ENCODE measurements at regions not wholly inside any gene's neighbourhood (a gene's known extent, or its start where the extent isn't known, plus 50 kb on each side); places are given as distances from the start of the nearest gene placed in this dataset.

- TF ChIP-seq, protein P1, sequence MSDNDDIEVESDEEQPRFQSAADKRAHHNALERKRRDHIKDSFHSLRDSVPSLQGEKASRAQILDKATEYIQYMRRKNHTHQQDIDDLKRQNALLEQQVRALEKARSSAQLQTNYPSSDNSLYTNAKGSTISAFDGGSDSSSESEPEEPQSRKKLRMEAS (IDR thresholded peaks at IDR 0.05): no peak
- TF ChIP-seq TAF1 (IDR thresholded peaks at IDR 0.05; ENCODE audit: low read depth): no peak
- TF ChIP-seq EGR1 (IDR thresholded peaks at IDR 0.05): no peak
- TF ChIP-seq CREB1 (IDR thresholded peaks at IDR 0.05; ENCODE audit: low read depth): no peak
- TF ChIP-seq ZBTB7A (IDR thresholded peaks at IDR 0.05; ENCODE audit: low read depth): no peak
- TF ChIP-seq, protein P2, sequence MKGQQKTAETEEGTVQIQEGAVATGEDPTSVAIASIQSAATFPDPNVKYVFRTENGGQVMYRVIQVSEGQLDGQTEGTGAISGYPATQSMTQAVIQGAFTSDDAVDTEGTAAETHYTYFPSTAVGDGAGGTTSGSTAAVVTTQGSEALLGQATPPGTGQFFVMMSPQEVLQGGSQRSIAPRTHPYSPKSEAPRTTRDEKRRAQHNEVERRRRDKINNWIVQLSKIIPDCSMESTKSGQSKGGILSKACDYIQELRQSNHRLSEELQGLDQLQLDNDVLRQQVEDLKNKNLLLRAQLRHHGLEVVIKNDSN (IDR thresholded peaks at IDR 0.05): no peak
Measured at GRCh38 chr5:14930486-14930885, 58.9 kb upstream of the ANKH start.

- TF ChIP-seq RAD21 (IDR thresholded peaks at IDR 0.05; ENCODE audit: low read depth) (no peak), TAF1 (IDR thresholded peaks at IDR 0.05; ENCODE audit: low read depth) (no peak), FOXM1 (IDR thresholded peaks at IDR 0.05; ENCODE audit: borderline replicate concordance, low read depth) (no peak), EP300 (IDR thresholded peaks at IDR 0.05; ENCODE audit: borderline replicate concordance) (no peak)
Measured at GRCh38 chr5:14929293-14930065, 57.9 kb upstream of the ANKH start.

DNA sequence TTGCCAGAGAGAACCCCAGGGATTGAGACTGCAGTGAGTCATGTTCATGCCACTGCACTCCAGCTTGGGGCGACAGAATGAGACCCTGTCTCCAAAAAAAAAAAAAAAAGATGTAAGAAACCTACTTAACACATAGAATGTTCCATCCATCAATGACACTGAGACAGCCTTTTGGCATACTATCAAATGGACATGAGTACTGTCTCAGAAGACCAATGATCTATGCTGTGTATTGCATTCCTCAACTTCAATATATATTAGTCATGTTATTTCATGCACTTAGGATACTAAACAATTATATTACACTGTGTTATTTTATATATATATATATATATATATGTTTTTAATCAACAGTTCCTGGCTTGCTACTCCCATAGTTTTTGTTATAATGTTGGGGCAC, 57.1 kb upstream of the ANKH start:
- no peak for TF ChIP-seq TEAD4 (IDR thresholded peaks at IDR 0.05)
- no peak for TF ChIP-seq EGR1 (IDR thresholded peaks at IDR 0.05)
- no peak for TF ChIP-seq YY1 (IDR thresholded peaks at IDR 0.05; ENCODE audit: low read depth)
- TF ChIP-seq CEBPB (IDR thresholded peaks at IDR 0.05): no peak
- TF ChIP-seq ZBTB7A (IDR thresholded peaks at IDR 0.05; ENCODE audit: low read depth): no peak
- TF ChIP-seq EP300 (IDR thresholded peaks at IDR 0.05; ENCODE audit: borderline replicate concordance): no peak

DNA sequence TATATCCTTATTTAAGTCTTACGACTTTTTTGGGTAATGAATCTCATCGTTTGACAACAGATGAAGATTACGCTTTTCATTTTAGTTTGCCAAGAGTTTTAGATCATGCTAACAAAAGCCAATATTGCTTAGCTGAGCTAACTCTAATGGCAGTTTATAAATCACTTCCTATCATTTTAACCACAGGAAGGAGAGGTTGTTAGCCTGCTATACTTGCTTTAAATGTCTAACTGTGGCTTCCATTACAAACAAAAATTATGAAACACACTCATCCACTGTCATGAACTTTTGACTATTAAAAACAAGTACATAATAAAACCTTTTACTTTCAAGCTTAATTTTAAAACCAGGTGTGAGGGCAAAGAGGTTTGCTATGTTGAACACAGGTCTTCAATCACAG, 53.7 kb upstream of the ANKH start:
- TF ChIP-seq YY1 (IDR thresholded peaks at IDR 0.05; ENCODE audit: low read depth) (no peak), FOXM1 (IDR thresholded peaks at IDR 0.05; ENCODE audit: borderline replicate concordance, low read depth) (no peak), NFIC (IDR thresholded peaks at IDR 0.05) (no peak), CEBPB (IDR thresholded peaks at IDR 0.05) (no peak), RAD21 (IDR thresholded peaks at IDR 0.05; ENCODE audit: low read depth) (no peak), ZBTB7A (IDR thresholded peaks at IDR 0.05; ENCODE audit: low read depth) (no peak), EGR1 (IDR thresholded peaks at IDR 0.05) (no peak), TCF12 (IDR thresholded peaks at IDR 0.05; ENCODE audit: low read depth) (no peak), CREB1 (IDR thresholded peaks at IDR 0.05; ENCODE audit: low read depth) (no peak), TEAD4 (IDR thresholded peaks at IDR 0.05) (no peak), TAF1 (IDR thresholded peaks at IDR 0.05; ENCODE audit: low read depth) (no peak), EP300 (IDR thresholded peaks at IDR 0.05; ENCODE audit: borderline replicate concordance) (no peak)
- TF ChIP-seq, protein P1 (IDR thresholded peaks at IDR 0.05): no peak
- TF ChIP-seq, protein P2 (IDR thresholded peaks at IDR 0.05): no peak
- TF ChIP-seq, protein P3, sequence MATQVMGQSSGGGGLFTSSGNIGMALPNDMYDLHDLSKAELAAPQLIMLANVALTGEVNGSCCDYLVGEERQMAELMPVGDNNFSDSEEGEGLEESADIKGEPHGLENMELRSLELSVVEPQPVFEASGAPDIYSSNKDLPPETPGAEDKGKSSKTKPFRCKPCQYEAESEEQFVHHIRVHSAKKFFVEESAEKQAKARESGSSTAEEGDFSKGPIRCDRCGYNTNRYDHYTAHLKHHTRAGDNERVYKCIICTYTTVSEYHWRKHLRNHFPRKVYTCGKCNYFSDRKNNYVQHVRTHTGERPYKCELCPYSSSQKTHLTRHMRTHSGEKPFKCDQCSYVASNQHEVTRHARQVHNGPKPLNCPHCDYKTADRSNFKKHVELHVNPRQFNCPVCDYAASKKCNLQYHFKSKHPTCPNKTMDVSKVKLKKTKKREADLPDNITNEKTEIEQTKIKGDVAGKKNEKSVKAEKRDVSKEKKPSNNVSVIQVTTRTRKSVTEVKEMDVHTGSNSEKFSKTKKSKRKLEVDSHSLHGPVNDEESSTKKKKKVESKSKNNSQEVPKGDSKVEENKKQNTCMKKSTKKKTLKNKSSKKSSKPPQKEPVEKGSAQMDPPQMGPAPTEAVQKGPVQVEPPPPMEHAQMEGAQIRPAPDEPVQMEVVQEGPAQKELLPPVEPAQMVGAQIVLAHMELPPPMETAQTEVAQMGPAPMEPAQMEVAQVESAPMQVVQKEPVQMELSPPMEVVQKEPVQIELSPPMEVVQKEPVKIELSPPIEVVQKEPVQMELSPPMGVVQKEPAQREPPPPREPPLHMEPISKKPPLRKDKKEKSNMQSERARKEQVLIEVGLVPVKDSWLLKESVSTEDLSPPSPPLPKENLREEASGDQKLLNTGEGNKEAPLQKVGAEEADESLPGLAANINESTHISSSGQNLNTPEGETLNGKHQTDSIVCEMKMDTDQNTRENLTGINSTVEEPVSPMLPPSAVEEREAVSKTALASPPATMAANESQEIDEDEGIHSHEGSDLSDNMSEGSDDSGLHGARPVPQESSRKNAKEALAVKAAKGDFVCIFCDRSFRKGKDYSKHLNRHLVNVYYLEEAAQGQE (IDR thresholded peaks at IDR 0.05; ENCODE audit: low read depth): no peak

DNA sequence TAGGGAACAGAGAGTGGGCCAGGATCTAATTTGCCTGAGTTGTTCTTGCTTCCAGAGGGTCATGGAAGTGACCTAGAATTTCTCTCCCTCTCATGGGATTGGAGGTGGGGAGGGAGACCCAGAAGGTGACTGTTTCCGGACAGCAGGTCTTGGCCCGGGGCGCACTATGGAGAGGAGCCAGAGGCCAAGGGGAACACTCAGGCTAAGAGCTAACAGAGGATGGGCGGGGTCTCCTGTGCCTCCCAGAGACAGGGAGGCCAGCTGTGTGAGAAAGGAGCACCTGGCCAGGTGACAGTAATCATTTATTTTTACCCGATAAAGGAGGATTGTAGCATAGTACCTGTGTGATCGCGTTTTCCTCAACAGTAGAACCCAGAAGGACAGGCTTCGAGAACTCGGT, 50.9 kb upstream of the ANKH start:
- TF ChIP-seq FOXM1 (IDR thresholded peaks at IDR 0.05; ENCODE audit: borderline replicate concordance, low read depth) (no peak), RAD21 (IDR thresholded peaks at IDR 0.05; ENCODE audit: low read depth) (no peak), CREB1 (IDR thresholded peaks at IDR 0.05; ENCODE audit: low read depth) (no peak), YY1 (IDR thresholded peaks at IDR 0.05; ENCODE audit: low read depth) (no peak), EP300 (IDR thresholded peaks at IDR 0.05; ENCODE audit: borderline replicate concordance) (no peak), TEAD4 (IDR thresholded peaks at IDR 0.05) (no peak), TAF1 (IDR thresholded peaks at IDR 0.05; ENCODE audit: low read depth) (no peak), EGR1 (IDR thresholded peaks at IDR 0.05) (no peak), NFIC (IDR thresholded peaks at IDR 0.05) (no peak), ZBTB7A (IDR thresholded peaks at IDR 0.05; ENCODE audit: low read depth) (no peak), CEBPB (IDR thresholded peaks at IDR 0.05) (no peak), TCF12 (IDR thresholded peaks at IDR 0.05; ENCODE audit: low read depth) (no peak)
- TF ChIP-seq, protein P3 (IDR thresholded peaks at IDR 0.05; ENCODE audit: low read depth): no peak
- TF ChIP-seq, protein P1 (IDR thresholded peaks at IDR 0.05): no peak
- TF ChIP-seq, protein P2 (IDR thresholded peaks at IDR 0.05): no peak

Measured in Ishikawa (cell line).